ENCODE measurements at regions not wholly inside any gene's neighbourhood (a gene's known extent, or its start where the extent isn't known, plus 50 kb on each side); places are given as distances from the start of the nearest gene placed in this dataset.

DNA sequence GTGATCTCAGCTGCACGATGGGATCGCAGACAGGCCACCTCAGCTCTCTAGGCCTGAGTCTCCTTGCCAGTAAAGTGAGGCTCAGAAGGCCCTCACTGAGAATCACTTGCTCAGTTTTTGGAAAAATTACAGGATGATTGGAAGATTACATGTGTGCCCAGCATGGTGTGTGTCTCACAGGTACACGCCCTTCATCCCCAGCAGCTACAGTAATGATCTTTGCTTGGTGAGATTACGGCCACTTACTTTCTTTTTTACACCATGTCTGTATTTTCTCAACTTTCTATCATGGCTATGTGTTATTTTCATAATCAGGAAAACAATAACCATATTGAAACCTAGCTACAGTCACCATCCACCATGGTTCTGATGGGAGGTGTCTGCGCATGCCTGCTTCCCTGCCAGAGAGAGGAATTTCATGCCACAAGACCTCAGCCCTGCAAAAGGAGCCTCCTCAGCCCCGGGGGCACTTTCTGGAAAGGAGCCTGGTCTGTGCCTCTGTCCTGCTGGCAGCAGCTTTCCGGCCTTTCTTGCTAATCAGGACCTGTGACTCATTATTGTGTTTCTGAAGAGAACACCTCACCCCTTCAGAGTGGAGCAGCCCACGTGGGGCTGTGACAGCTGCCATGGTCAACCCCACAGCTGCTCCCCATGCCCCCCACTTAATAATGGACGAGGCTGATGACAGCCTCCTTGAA, 64.2 kb upstream of the OLFM1 start:
- H3K27ac ChIP-seq (ENCODE audit: low read depth in 2 of 2, low read length in 1 of 2) = no peak overlapping the region

More for the DNA sequence above, 64.2 kb upstream of the OLFM1 start:
- Histone ChIP-seq H3K9me2 (no peaks in the 10 kb centered on the region), H3K9me3 (no peaks in the 10 kb centered on the region), H4K20me1 (ENCODE audit: insufficient read depth) (no peaks in the 10 kb centered on the region), H3F3A (replicated peaks; ENCODE audit: insufficient read depth) (no peaks in the 10 kb centered on the region), H2AFZ (ENCODE audit: low read depth) (no peak overlapping the region), H3K4me3 (ENCODE audit: low read depth in 2 of 2, low read length in 1 of 2) (no peak overlapping the region), H3K27me3 (ENCODE audit: insufficient read depth) (no peaks in the 10 kb centered on the region), H3K4me2 (no peak overlapping the region), H3K36me3 (replicated peaks in 1 of 2; ENCODE audit: control insufficient read depth in 1 of 2, insufficient read depth in 2 of 2, low read length in 1 of 2) (no peaks in the 10 kb centered on the region), H3K79me2 (ENCODE audit: insufficient read depth) (no peaks in the 10 kb centered on the region), H3K4me1 (ENCODE audit: control insufficient read depth in 1 of 2, insufficient read depth in 2 of 2, low read depth in 1 of 2, low read length in 1 of 2) (peaks cover 0 to 14% of the 10 kb centered on the region in 2 experiments; a peak in 1 of 4 replicates), H3K9ac (no peak overlapping the region)
- DNase-seq = peak; percentile 80
- WGBS (ENCODE audit: low lambda C conversion rate) = 30% methylated on average over 9 of the region's 9 CpGs
- POLR2A ChIA-PET = no interaction called here
- CTCF ChIA-PET = interaction anchor here (1.2 to 1.3 kb wide), 2 partner anchors 9 to 12 kb away, joined by 3 read pairs; no protein-coding TSS in a partner anchor
- TF ChIP-seq, protein P1, sequence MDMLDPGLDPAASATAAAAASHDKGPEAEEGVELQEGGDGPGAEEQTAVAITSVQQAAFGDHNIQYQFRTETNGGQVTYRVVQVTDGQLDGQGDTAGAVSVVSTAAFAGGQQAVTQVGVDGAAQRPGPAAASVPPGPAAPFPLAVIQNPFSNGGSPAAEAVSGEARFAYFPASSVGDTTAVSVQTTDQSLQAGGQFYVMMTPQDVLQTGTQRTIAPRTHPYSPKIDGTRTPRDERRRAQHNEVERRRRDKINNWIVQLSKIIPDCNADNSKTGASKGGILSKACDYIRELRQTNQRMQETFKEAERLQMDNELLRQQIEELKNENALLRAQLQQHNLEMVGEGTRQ (IDR thresholded peaks at IDR 0.05; ENCODE audit: borderline replicate concordance, low read depth, low read length) = no peak
- TF ChIP-seq RCOR1 (IDR thresholded peaks at IDR 0.05; ENCODE audit: low read length) = peak; percentile 61; the same call in 1 of the 2 replicates
- TF ChIP-seq, protein P2, sequence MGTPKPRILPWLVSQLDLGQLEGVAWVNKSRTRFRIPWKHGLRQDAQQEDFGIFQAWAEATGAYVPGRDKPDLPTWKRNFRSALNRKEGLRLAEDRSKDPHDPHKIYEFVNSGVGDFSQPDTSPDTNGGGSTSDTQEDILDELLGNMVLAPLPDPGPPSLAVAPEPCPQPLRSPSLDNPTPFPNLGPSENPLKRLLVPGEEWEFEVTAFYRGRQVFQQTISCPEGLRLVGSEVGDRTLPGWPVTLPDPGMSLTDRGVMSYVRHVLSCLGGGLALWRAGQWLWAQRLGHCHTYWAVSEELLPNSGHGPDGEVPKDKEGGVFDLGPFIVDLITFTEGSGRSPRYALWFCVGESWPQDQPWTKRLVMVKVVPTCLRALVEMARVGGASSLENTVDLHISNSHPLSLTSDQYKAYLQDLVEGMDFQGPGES (IDR thresholded peaks at IDR 0.05; ENCODE audit: low read depth, low read length) = no peak
- peak; percentile 91 for TF ChIP-seq MXI1 (IDR thresholded peaks at IDR 0.05; ENCODE audit: low read depth, low read length)
- TF ChIP-seq, protein P3, sequence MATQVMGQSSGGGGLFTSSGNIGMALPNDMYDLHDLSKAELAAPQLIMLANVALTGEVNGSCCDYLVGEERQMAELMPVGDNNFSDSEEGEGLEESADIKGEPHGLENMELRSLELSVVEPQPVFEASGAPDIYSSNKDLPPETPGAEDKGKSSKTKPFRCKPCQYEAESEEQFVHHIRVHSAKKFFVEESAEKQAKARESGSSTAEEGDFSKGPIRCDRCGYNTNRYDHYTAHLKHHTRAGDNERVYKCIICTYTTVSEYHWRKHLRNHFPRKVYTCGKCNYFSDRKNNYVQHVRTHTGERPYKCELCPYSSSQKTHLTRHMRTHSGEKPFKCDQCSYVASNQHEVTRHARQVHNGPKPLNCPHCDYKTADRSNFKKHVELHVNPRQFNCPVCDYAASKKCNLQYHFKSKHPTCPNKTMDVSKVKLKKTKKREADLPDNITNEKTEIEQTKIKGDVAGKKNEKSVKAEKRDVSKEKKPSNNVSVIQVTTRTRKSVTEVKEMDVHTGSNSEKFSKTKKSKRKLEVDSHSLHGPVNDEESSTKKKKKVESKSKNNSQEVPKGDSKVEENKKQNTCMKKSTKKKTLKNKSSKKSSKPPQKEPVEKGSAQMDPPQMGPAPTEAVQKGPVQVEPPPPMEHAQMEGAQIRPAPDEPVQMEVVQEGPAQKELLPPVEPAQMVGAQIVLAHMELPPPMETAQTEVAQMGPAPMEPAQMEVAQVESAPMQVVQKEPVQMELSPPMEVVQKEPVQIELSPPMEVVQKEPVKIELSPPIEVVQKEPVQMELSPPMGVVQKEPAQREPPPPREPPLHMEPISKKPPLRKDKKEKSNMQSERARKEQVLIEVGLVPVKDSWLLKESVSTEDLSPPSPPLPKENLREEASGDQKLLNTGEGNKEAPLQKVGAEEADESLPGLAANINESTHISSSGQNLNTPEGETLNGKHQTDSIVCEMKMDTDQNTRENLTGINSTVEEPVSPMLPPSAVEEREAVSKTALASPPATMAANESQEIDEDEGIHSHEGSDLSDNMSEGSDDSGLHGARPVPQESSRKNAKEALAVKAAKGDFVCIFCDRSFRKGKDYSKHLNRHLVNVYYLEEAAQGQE (IDR thresholded peaks at IDR 0.05; ENCODE audit: low read depth, low read length) = no peak
- no peak for TF ChIP-seq ELF1 (IDR thresholded peaks at IDR 0.05)
- no peak for TF ChIP-seq CHD2 (IDR thresholded peaks at IDR 0.05; ENCODE audit: low read length, partially characterized antibody)
- TF ChIP-seq POLR2AphosphoS5 (IDR thresholded peaks at IDR 0.05; ENCODE audit: low read depth, low read length) = no peak
- TF ChIP-seq NRF1 (IDR thresholded peaks at IDR 0.05; ENCODE audit: low read depth, low read length) = peak; percentile 10; the same call in 1 of the 2 replicates
- no peak for TF ChIP-seq NFIC (IDR thresholded peaks at IDR 0.05; ENCODE audit: borderline replicate concordance)
